Naive thymus-derived CD4-positive, alpha-beta T cell (primary cell): ENCODE measurements at regions not wholly inside any gene's neighbourhood (a gene's known extent, or its start where the extent isn't known, plus 50 kb on each side); places are given as distances from the start of the nearest gene placed in this dataset.

ENCODE experiments used
- ATAC-seq: fragments of 150-1000 bp; cut with Tn5 transposase; 2 replicates; pipeline ENCODE4 v1.10.0; 2021; ENCODE audit warnings: mild to moderate bottlenecking, moderate library complexity
- CTCF ChIA-PET: fragments of 350-600 bp; sonication (Branson Sonifier 250); formaldehyde crosslinking; loops from one replicate; lab custom pipeline; 2021; ENCODE audit warnings: antibody characterized with exemption; lab: Charles Lee
- POLR2A ChIA-PET: fragments of 350-600 bp; sonication (Branson Sonifier 250); formaldehyde crosslinking; loops from one replicate; lab custom pipeline; 2021; ENCODE audit warnings: antibody characterized with exemption, inconsistent platforms; lab: Charles Lee
- DNase-seq, 9 donors: peaks; one replicate each; pipeline versions ENCODE4 v3.0.0 to v3.0.0-alpha.2; 2020 to 2022; ENCODE audit warnings: mixed read lengths in 1 of 9
- H3K27ac ChIP-seq: one replicate; pipeline ENCODE4 v1.7.0; 2013; ENCODE audit warnings: mild to moderate bottlenecking, low read depth, low read length, moderate library complexity
- H3K27me3 ChIP-seq, 2 donors: one replicate each; pipeline ENCODE4 v1.7.0; 2013; ENCODE audit warnings: low read length in 2 of 2, mild to moderate bottlenecking in 2 of 2, moderate library complexity in 2 of 2; ENCODE audit not compliant: control insufficient read depth in 2 of 2, insufficient read depth in 2 of 2
- H3K36me3 ChIP-seq, 3 experiments: 1 replicate in 2 of 3; 2 replicates in 1 of 3; pipeline ENCODE4 v1.7.0; 2013; ENCODE audit warnings: low read length in 3 of 3, mild to moderate bottlenecking in 3 of 3, moderate library complexity in 1 of 3; ENCODE audit not compliant: insufficient read depth in 3 of 3, control insufficient read depth in 2 of 3
- H3K4me1 ChIP-seq, 2 donors: one replicate each; pipeline ENCODE4 v1.7.0; 2013; ENCODE audit warnings: low read length in 2 of 2, mild to moderate bottlenecking in 2 of 2, moderate library complexity in 1 of 2; ENCODE audit not compliant: control insufficient read depth in 2 of 2, insufficient read depth in 2 of 2
- H3K4me3 ChIP-seq: 2 replicates; pipeline ENCODE4 v1.7.0; 2013; ENCODE audit warnings: mild to moderate bottlenecking, low read length
- H3K9me3 ChIP-seq, 3 experiments: 1 replicate in 2 of 3; 2 replicates in 1 of 3; pipeline ENCODE4 v1.7.0; 2013; ENCODE audit warnings: low read length in 3 of 3; ENCODE audit not compliant: control insufficient read depth in 2 of 3
- H3K27ac Mint-ChIP-seq, 9 donors: one replicate each; pipeline ENCODE4 v1.8.0; 2020 to 2022; ENCODE audit warnings: mixed read lengths in 9 of 9, mild to moderate bottlenecking in 8 of 9, moderate library complexity in 5 of 9, inconsistent platforms in 2 of 9
- H3K27me3 Mint-ChIP-seq, 5 donors: one replicate each; pipeline ENCODE4 v1.8.0; 2021 to 2022; ENCODE audit warnings: mixed read lengths in 5 of 5, mild to moderate bottlenecking in 1 of 5
- H3K36me3 Mint-ChIP-seq, 5 donors: one replicate each; pipeline ENCODE4 v1.8.0; 2020 to 2022; ENCODE audit warnings: mixed read lengths in 5 of 5, mild to moderate bottlenecking in 3 of 5, inconsistent platforms in 1 of 5
- H3K4me1 Mint-ChIP-seq, 7 donors: one replicate each; pipeline ENCODE4 v1.8.0; 2020 to 2022; ENCODE audit warnings: mixed read lengths in 7 of 7, mild to moderate bottlenecking in 3 of 7, inconsistent platforms in 1 of 7
- H3K4me3 Mint-ChIP-seq, 10 donors: one replicate each; pipeline ENCODE4 v1.8.0; 2020 to 2022; ENCODE audit warnings: mild to moderate bottlenecking in 10 of 10, mixed read lengths in 10 of 10, moderate library complexity in 6 of 10, inconsistent platforms in 2 of 10
- H3K9me3 Mint-ChIP-seq, 11 donors: one replicate each; pipeline ENCODE4 v1.8.0; 2020 to 2022; ENCODE audit warnings: mixed read lengths in 11 of 11, mild to moderate bottlenecking in 4 of 11, inconsistent platforms in 1 of 11, moderate library complexity in 1 of 11
- intact Hi-C, 2 donors: fragments of 100-400 bp; cut with micrococcal nuclease; formaldehyde crosslinking; loops; one replicate each; pipeline ENCODE4 v1.15.1; 2023

DNA sequence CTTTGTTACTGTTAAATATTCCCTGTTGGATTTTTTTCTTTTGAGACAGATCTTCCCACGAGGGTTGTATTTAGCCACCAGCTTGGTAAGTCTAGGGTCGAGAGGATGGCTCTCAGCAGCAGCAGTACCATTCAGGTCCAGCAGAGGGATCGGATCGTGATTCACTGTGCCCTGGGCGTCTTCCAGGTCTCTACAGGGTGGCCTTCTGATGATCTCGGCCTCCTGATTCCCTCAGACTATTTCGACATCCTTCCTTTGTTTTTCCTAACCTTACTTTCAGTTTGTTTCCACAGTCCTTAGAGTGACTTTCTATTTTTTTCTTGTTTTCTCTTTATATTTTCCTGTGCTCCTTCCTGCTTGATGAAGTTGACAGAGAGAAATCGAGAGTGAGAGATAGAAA, 1436.9 kb downstream of the UQCRFS1 start:
- H3K27ac Mint-ChIP-seq, result no peak overlapping the region
- H3K4me3 Mint-ChIP-seq, result no peak overlapping the region
- H3K36me3 Mint-ChIP-seq, result peaks cover 39 to 88% (median 78%) of the 10 kb centered on the region in 5 donors
- ChIA-PET CTCF (no interaction called here), POLR2A (no interaction called here)
- ATAC-seq, result no peak
- Histone ChIP-seq H3K4me3 (no peak overlapping the region), H3K4me1 (no peaks in the 10 kb centered on the region), H3K9me3 (peaks cover 0 to 56% (median 13%) of the 10 kb centered on the region in 3 experiments), H3K27me3 (no peaks in the 10 kb centered on the region), H3K36me3 (peaks cover 0 to 8% (median 0%) of the 10 kb centered on the region in 3 experiments), H3K27ac (no peak overlapping the region)
- H3K4me1 Mint-ChIP-seq, result peaks cover 0 to 9% (median 0%) of the 10 kb centered on the region in 7 donors
- no peak for DNase-seq
- H3K27me3 Mint-ChIP-seq, result no peaks in the 10 kb centered on the region
- peaks cover 19 to 93% (median 74%) of the 10 kb centered on the region in 11 donors for H3K9me3 Mint-ChIP-seq
- intact Hi-C loops, result no loop called here

DNA sequence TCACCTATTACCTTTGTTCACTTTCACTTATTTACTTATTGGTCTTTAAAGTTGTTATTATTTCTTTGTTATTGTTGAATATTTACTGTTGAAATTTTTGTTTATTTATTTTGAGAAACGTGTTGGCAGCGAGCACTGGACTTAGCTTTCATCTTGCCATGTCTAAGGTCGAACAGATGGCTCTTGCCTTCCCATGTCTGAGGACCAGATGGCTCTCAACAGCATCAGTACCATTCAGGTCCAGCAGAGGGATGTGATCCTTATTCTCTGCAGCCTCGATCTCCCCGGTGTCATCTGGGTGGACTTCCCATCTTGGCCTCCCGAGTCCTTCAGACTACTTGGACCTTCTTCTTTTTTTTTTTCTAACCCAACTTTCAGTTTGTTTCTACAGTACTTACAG, 1437.6 kb downstream of the UQCRFS1 start:
- Histone ChIP-seq H3K27ac (no peak overlapping the region), H3K4me1 (no peaks in the 10 kb centered on the region), H3K4me3 (no peak overlapping the region), H3K36me3 (peaks cover 0 to 5% (median 0%) of the 10 kb centered on the region in 3 experiments), H3K27me3 (no peaks in the 10 kb centered on the region), H3K9me3 (peaks cover 0 to 62% (median 13%) of the 10 kb centered on the region in 3 experiments)
- H3K27ac Mint-ChIP-seq, result no peak overlapping the region
- no peak overlapping the region for H3K4me3 Mint-ChIP-seq
- no peaks in the 10 kb centered on the region for H3K27me3 Mint-ChIP-seq
- H3K36me3 Mint-ChIP-seq, result peaks cover 43 to 83% (median 73%) of the 10 kb centered on the region in 5 donors
- peaks cover 22 to 93% (median 78%) of the 10 kb centered on the region in 11 donors for H3K9me3 Mint-ChIP-seq
- ChIA-PET CTCF (no interaction called here), POLR2A (no interaction called here)
- no peak for ATAC-seq
- peaks cover 0 to 9% (median 0%) of the 10 kb centered on the region in 7 donors for H3K4me1 Mint-ChIP-seq
- no peak for DNase-seq
- intact Hi-C loops, result no loop called here

DNA sequence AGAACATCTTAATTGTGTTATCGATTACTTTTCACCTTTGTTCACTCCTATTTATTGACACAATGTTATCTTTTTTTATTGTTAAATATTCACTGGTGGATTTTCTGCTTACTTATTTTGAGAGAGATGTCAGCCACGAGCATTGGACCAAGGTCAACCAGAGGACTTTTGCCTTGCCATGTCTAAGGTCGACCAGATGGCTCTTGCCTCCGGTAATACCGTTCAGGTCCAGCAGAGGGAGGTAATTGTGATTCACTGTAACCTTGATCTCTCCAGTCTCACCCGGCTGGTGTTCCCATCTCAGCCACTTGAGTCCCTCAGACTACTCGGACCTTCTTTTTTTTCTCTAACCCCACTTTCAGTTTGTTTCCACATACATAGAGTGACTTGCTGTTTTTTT, 1438.1 kb downstream of the UQCRFS1 start:
- ATAC-seq, result no peak
- no peak for DNase-seq
- Mint-ChIP-seq H3K4me1 (peaks cover 0 to 9% (median 0%) of the 10 kb centered on the region in 7 donors), H3K36me3 (peaks cover 47 to 83% (median 73%) of the 10 kb centered on the region in 5 donors), H3K27ac (no peak overlapping the region), H3K9me3 (peaks cover 23 to 99% (median 80%) of the 10 kb centered on the region in 11 donors), H3K27me3 (no peaks in the 10 kb centered on the region), H3K4me3 (no peak overlapping the region)
- Histone ChIP-seq H3K4me3 (no peak overlapping the region), H3K9me3 (peaks cover 0 to 68% (median 13%) of the 10 kb centered on the region in 3 experiments), H3K27me3 (no peaks in the 10 kb centered on the region), H3K27ac (no peak overlapping the region), H3K4me1 (no peaks in the 10 kb centered on the region), H3K36me3 (peaks cover 0 to 4% (median 0%) of the 10 kb centered on the region in 3 experiments)
- intact Hi-C loops, result no loop called here
- ChIA-PET POLR2A (no interaction called here), CTCF (no interaction called here)

DNA sequence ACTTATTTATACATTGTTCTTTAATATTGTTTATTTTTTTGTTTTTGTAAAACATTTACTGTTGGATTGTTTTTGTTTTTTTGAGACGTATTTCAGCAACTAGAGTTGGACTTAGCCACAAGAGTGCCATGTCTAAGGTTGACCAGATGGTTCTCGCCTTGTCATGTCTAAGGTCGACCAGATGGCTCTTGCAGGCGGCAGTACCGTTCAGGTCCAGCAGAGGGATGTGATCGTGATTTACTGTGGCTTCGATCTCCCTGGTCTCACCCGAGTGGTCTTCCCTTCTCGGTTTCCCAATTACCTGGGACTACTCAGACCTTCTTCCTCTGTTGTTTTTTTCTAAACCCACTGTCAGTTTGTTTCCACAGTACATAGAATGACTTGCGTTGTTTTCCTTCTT, 1438.6 kb downstream of the UQCRFS1 start:
- H3K9me3 Mint-ChIP-seq, result peaks cover 24 to 100% (median 83%) of the 10 kb centered on the region in 11 donors
- ChIA-PET POLR2A (no interaction called here), CTCF (no interaction called here)
- ATAC-seq (no peak), DNase-seq (no peak)
- Histone ChIP-seq H3K27me3 (no peaks in the 10 kb centered on the region), H3K36me3 (peaks cover 0 to 4% (median 0%) of the 10 kb centered on the region in 3 experiments), H3K4me1 (no peaks in the 10 kb centered on the region), H3K4me3 (no peak overlapping the region), H3K27ac (no peak overlapping the region), H3K9me3 (peaks cover 0 to 73% (median 13%) of the 10 kb centered on the region in 3 experiments)
- no peak overlapping the region for H3K27ac Mint-ChIP-seq
- H3K4me3 Mint-ChIP-seq, result no peak overlapping the region
- H3K27me3 Mint-ChIP-seq, result no peaks in the 10 kb centered on the region
- peaks cover 46 to 78% (median 70%) of the 10 kb centered on the region in 5 donors for H3K36me3 Mint-ChIP-seq
- intact Hi-C loops, result no loop called here
- peaks cover 0 to 7% (median 0%) of the 10 kb centered on the region in 7 donors for H3K4me1 Mint-ChIP-seq

DNA sequence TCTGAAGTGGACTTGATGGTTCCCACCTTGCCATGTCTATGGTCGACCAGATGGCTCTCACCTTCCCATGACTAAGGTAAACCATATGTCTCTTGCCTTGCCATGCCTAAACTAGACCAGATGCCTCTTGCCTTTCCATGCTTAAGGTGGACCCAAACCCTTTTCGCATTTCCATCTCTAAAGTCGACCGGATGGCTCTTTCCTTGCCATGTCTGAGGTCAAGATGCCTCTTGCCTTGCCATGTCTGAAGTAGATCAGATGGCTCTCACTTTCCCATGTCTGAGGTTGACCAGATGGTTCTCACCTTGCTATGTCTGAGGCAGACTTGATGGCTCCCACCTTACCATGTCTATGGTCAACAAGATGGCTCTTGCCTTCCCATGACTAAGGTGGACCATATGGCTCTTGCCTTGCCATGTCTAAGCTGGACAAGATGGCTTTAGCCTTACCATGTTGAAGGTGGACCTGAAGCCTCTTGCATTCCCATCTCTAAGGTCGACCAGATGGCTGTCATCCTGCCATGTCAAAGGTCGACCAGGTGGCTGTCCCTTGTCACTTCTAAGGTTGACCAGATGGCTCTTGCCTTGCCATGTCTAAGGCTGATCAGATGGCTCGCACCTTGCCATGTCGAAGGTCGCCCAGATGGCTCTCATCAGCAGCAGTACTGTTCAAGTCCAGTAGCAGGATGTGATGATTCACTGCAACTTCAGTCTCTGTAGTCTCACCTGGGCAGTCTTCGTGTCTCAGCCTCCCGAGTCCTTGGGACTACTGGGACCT, 1439.4 kb downstream of the UQCRFS1 start:
- Mint-ChIP-seq H3K36me3 (peaks cover 41 to 69% (median 62%) of the 10 kb centered on the region in 5 donors), H3K9me3 (peaks cover 29 to 100% (median 77%) of the 10 kb centered on the region in 11 donors), H3K27ac (no peak overlapping the region), H3K4me3 (no peak overlapping the region), H3K4me1 (peaks cover 0 to 3% (median 0%) of the 10 kb centered on the region in 7 donors), H3K27me3 (no peaks in the 10 kb centered on the region)
- Histone ChIP-seq H3K4me1 (no peaks in the 10 kb centered on the region), H3K27ac (no peak overlapping the region), H3K36me3 (peaks cover 0 to 1% (median 0%) of the 10 kb centered on the region in 3 experiments), H3K27me3 (no peaks in the 10 kb centered on the region), H3K9me3 (peaks cover 0 to 77% (median 11%) of the 10 kb centered on the region in 3 experiments), H3K4me3 (no peak overlapping the region)
- DNase-seq (no peak), ATAC-seq (no peak)
- CTCF ChIA-PET, result no interaction called here
- POLR2A ChIA-PET, result no interaction called here
- intact Hi-C loops, result no loop called here

DNA sequence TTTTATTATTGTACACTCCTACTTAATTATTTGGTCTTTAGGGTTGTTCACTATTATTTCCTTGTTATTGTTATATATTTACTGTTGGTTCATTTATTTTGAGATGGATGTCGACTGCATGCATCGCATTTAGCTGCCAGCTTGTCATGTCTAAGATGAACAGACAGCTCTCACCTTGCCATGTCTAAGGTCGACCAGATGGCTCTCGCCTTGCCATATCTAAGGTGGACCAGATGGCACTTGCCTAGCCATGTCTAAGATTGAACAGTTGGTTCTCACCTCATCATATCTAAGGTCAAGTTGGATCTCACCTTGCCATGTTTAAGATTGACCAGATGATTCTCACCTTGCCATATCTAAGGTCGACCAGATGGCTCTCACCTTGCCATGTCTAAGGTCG, 1440.9 kb downstream of the UQCRFS1 start:
- no peaks in the 10 kb centered on the region for H3K27me3 ChIP-seq
- peaks cover 34 to 57% (median 47%) of the 10 kb centered on the region in 5 donors for H3K36me3 Mint-ChIP-seq
- no peaks in the 10 kb centered on the region for H3K4me1 ChIP-seq
- no peaks in the 10 kb centered on the region for H3K27me3 Mint-ChIP-seq
- peaks cover 25 to 100% (median 76%) of the 10 kb centered on the region in 11 donors for H3K9me3 Mint-ChIP-seq
- no peak overlapping the region for H3K4me3 ChIP-seq
- peaks cover 0 to 1% (median 0%) of the 10 kb centered on the region in 7 donors for H3K4me1 Mint-ChIP-seq
- H3K9me3 ChIP-seq, result peaks cover 0 to 87% (median 11%) of the 10 kb centered on the region in 3 experiments
- ChIA-PET CTCF (no interaction called here), POLR2A (no interaction called here)
- H3K4me3 Mint-ChIP-seq, result no peak overlapping the region
- H3K36me3 ChIP-seq, result no peaks in the 10 kb centered on the region
- intact Hi-C loops, result no loop called here
- H3K27ac Mint-ChIP-seq, result no peak overlapping the region
- no peak overlapping the region for H3K27ac ChIP-seq
- DNase-seq, result no peak
- ATAC-seq, result no peak
